PC-9 (cell line): ENCODE measurements at regions not wholly inside any gene's neighbourhood (a gene's known extent, or its start where the extent isn't known, plus 50 kb on each side); places are given as distances from the start of the nearest gene placed in this dataset.
"Not testable (repeated sequence)": the region's sequence is repeated elsewhere in the genome, so short reads cannot be mapped to it uniquely, and the experiment has no call there.

Experiments used
- EZH2 ChIP-seq: fragments of 200-600 bp; sonication (generic); IDR thresholded peaks from 2 replicates; pipeline ENCODE4 v1.8.0; 2017; ENCODE audit warnings: antibody characterized with exemption, low read depth
- TF ChIP-seq, protein P1 (sequence below): fragments of 200-600 bp; sonication (generic); conservative IDR thresholded peaks from 2 replicates; pipeline ENCODE4 v1.6.1; 2017; ENCODE audit warnings: mixed run types, antibody characterized with exemption, mild to moderate bottlenecking, moderate library complexity

DNA sequence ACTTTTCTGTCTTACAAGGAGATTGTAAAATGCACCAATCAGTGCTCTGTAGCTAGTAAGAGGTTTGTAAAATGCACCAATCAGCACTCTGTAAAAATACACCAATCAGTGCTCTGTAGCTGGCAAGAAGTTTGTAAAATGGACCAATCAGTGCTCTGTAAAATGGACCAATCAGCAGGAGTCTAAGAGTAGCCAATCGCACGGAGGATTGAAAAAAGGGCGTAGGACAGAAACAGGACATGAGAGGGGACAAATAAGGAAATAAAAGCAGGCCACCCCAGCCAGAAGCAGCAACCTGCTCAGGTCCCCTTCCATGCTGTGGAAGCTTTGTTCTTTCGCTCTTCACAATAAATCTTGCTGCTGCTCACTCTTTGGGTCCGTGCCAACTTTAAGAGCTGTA, 199.1 kb upstream of the TRPC7 start:
- TF ChIP-seq, protein P1, sequence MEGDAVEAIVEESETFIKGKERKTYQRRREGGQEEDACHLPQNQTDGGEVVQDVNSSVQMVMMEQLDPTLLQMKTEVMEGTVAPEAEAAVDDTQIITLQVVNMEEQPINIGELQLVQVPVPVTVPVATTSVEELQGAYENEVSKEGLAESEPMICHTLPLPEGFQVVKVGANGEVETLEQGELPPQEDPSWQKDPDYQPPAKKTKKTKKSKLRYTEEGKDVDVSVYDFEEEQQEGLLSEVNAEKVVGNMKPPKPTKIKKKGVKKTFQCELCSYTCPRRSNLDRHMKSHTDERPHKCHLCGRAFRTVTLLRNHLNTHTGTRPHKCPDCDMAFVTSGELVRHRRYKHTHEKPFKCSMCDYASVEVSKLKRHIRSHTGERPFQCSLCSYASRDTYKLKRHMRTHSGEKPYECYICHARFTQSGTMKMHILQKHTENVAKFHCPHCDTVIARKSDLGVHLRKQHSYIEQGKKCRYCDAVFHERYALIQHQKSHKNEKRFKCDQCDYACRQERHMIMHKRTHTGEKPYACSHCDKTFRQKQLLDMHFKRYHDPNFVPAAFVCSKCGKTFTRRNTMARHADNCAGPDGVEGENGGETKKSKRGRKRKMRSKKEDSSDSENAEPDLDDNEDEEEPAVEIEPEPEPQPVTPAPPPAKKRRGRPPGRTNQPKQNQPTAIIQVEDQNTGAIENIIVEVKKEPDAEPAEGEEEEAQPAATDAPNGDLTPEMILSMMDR = not testable (repeated sequence)
- not testable (repeated sequence) for TF ChIP-seq EZH2
